Large intestine (tissue), 3 donors: ENCODE measurements at regions not wholly inside any gene's neighbourhood (a gene's known extent, or its start where the extent isn't known, plus 50 kb on each side); places are given as distances from the start of the nearest gene placed in this dataset.
"Not testable (repeated sequence)": the region's sequence is repeated elsewhere in the genome, so short reads cannot be mapped to it uniquely, and the experiment has no call there.

Source experiments
- DNase-seq, 2 donors: peaks; one replicate each; pipeline versions ENCODE4 v3.0.0 to v3.0.0-alpha.2; 2013
- H3K27ac ChIP-seq: one replicate; pipeline ENCODE4 v1.5.1; 2013; ENCODE audit warnings: low read length
- H3K27me3 ChIP-seq: 2 replicates; pipeline ENCODE4 v1.6.1; 2013; ENCODE audit warnings: low read length; ENCODE audit not compliant: control insufficient read depth, insufficient read depth
- H3K36me3 ChIP-seq: 2 replicates; pipeline ENCODE4 v1.6.1; 2013; ENCODE audit warnings: low read length; ENCODE audit not compliant: control insufficient read depth, insufficient read depth
- H3K4me1 ChIP-seq: one replicate; pipeline ENCODE4 v1.6.1; 2013; ENCODE audit warnings: low read length; ENCODE audit not compliant: control insufficient read depth, insufficient read depth
- H3K4me3 ChIP-seq: one replicate; pipeline ENCODE4 v1.5.1; 2013; ENCODE audit warnings: low read length
- H3K9me3 ChIP-seq: one replicate; pipeline ENCODE4 v1.6.1; 2013; ENCODE audit warnings: mild to moderate bottlenecking, low read depth, low read length, moderate library complexity; ENCODE audit not compliant: control insufficient read depth
- WGBS: methylation state at CpG from one replicate; pipeline ENCODE4 v1.1.5; 2013; ENCODE audit warnings: low lambda C conversion rate; ENCODE audit not compliant: insufficient coverage; 5-methylcytosine and 5-hydroxymethylcytosine counted together

DNA sequence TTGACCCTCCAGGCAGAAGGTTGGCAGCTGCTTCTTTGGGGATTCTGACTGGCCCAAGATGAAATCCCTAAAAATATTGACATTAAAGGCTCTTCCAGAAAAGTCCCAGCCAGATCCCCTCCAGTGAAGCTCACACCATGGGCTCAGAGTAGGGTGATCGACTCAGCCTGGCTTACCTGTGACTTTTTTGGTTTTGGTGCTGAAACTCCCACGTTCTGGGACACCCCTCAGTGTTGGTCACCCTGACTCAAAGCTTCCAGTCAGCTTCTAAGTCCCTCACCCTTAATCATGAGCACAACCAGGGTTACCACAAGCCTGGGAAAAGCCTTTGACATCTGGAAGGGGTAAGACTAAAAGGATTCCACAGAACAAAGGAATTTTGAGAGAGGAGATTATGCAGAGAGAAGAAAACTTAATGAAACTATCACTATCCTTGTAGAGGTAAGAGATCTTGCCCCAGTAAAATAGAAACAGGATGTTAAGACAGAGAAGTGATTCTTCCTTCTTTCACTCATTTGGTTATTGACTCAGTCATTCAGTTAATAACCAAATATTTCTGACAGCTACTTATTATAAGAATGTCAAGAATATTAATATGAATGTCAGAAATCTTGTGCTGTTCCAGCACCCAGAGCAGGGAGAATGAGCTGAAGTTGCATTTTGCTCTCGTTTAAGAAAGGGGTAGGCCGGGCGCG lies 66.8 kb upstream of the SEC11C start:
- no peak for DNase-seq
- Histone ChIP-seq H3K9me3 (no peaks in the 10 kb centered on the region), H3K4me3 (no peak overlapping the region), H3K4me1 (no peaks in the 10 kb centered on the region), H3K27me3 (no peaks in the 10 kb centered on the region), H3K36me3 (no peaks in the 10 kb centered on the region), H3K27ac (no peak overlapping the region)
- no CpG with 5 or more reads among the region's 6 CpGs for WGBS

DNA sequence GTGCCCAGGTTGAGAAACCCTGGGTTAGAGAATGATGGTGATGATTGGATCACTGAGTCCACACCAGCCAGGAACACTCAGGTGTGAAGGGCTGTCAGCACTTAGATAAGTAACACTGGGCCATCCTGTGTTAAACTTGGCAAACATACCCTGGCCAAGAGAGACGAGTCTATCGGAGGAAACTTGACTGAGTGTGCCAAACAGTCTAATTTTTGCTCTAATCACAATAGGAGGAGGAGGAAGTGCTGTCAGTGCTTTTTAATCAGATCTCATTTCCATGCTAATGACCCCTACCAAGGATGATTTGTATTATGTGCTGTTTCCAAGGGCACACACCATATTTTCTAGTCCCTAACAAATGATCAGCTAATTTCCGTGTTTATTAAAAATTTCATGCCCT lies 63.8 kb upstream of the SEC11C start:
- H3K27ac ChIP-seq, result no peak overlapping the region
- no peaks in the 10 kb centered on the region for H3K36me3 ChIP-seq
- no CpG with 5 or more reads among the region's 3 CpGs for WGBS
- no peaks in the 10 kb centered on the region for H3K4me1 ChIP-seq
- no peak overlapping the region for H3K4me3 ChIP-seq
- no peak for DNase-seq
- H3K9me3 ChIP-seq, result no peaks in the 10 kb centered on the region
- no peaks in the 10 kb centered on the region for H3K27me3 ChIP-seq

DNA sequence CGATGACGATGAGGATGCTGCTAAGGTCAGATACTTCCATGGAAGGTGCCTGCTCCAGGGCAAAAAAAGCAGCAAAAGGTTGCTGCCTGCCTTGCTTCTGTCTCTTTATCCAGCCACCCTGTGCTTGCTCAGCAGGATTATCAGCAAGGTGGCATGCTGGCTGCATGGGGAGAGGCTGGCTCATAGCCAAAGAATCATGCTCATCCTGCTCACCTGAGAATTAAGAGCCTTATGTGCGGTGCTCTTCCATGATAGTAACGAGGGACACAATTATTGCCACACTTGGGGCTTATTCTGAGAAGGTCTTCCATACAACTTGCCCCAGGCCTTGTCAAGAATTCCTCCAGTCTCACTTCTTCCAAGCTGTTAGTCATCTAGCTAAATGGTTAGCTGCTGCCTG lies 60.4 kb upstream of the SEC11C start:
- H3K4me1 ChIP-seq, result no peaks in the 10 kb centered on the region
- no CpG with 5 or more reads among the region's 4 CpGs for WGBS
- DNase-seq, result no peak
- no peak overlapping the region for H3K27ac ChIP-seq
- no peaks in the 10 kb centered on the region for H3K9me3 ChIP-seq
- H3K36me3 ChIP-seq, result no peaks in the 10 kb centered on the region
- no peak overlapping the region for H3K4me3 ChIP-seq
- peaks cover 9% of the 10 kb centered on the region for H3K27me3 ChIP-seq

DNA sequence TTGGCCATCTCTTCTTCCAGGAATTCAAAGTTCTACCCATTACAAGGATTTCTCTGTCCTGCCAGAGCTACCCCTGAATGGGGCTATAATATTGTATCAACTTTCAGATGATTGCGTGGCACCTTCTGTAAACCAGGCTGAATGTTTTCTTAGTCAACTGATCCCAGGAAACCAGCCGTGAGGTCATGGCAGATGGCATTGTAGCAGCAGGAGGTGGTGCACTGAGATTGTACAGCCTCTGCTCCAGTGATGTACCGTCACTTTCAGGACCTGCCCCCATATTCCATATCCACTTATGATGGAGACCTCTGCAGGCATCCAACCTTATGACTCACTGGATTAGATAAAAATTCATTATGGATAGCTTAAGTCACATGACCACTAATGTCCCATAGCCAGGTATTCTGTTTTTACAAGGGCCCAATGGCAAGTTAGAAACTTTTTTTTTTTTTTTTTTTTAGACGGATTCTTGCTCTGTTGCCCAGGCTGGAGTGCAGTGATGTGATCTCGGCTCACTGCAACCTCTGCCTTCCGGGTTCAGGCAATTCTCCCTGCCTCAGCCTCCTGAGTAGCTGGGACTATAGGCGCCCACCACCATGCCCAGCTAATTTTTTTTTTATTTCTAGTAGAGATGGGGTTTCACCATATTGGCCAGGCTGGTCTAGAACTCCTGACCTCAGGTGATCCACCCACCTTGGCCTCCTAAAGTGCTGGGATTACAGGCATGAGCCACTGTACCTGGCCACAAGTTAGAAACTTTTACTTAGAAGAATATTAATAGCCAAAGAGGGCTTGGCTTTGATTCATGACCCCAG lies 59.8 kb upstream of the SEC11C start:
- not testable (repeated sequence) for H3K27ac ChIP-seq, H3K9me3 ChIP-seq, H3K4me1 ChIP-seq, H3K4me3 ChIP-seq, H3K36me3 ChIP-seq, DNase-seq
- no CpG with 5 or more reads among the region's 7 CpGs for WGBS
- peaks cover 13% of the 10 kb centered on the region for H3K27me3 ChIP-seq

DNA sequence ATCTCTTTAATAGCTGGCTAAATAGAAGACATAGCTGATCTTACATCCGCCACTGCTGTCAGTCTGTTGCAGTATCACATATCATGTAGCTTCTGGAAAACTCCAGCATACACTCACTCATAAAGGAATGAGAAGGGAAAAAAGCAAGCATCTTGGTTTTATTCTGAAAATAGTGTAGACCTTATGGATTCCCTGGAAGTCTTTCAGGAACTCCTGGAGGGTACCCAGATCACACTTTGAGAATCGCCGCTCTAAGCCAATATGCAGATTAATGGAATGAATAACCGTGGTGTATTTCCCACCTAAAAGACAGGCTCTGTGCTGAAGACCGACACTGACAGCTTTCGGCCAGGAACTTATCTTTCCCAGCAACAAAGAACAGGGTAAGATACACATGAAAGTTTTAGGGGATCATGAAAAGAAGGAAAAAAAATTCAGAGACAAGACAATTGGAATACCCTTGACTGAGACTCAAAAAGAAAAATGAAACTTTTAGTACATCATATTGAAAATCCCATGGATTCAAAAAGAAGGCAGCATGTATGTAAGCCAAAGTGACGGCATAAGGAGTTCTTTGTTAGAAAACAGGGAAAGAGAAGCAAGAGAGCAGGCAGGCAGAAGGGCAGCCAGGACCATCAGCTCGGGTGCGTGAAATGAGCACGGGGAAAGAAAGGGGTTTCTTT lies 56.4 kb upstream of the SEC11C start:
- H3K4me3 ChIP-seq, result no peak overlapping the region
- H3K9me3 ChIP-seq, result no peaks in the 10 kb centered on the region
- 80% methylated on average over 1 of the region's 10 CpGs for WGBS
- no peak for DNase-seq
- H3K4me1 ChIP-seq, result no peaks in the 10 kb centered on the region
- peaks cover 24% of the 10 kb centered on the region for H3K27me3 ChIP-seq
- no peaks in the 10 kb centered on the region for H3K36me3 ChIP-seq
- H3K27ac ChIP-seq, result no peak overlapping the region

DNA sequence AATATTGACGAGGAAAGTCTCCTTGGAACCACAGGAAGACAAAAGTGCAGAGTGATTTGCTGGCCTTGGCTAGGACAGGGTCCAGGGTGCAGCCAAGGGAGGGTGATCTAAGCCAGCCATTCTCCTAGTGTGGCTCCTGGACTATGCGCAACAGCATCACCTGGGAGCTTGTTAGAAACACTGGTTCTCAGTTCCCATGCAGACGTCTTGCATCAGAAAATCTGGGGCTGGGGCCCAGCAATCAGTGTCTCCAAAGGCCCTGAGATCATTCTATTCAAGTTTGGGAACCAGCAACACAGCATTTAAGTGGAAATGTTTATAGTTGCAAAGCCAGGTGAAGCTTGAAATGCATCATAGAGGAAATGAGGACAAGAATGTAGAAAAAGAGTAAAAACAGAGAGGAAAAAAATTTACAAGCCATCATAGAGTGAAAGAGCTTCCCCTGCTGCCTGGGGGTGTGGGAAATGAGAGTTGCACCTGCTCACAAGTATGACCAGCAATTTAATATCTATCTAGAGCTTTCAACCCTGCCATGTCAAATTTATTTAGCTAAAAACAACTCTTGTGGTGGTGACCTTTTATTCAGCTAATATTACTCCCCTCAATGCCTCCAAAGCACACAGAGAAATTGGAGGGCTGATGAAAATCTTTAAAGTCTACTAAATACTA lies 54.4 kb upstream of the SEC11C start:
- H3K4me1 ChIP-seq, result no peaks in the 10 kb centered on the region
- no peaks in the 10 kb centered on the region for H3K36me3 ChIP-seq
- 80% methylated on average over 1 of the region's 3 CpGs for whole genome bisulfite sequencing
- H3K27me3 ChIP-seq, result peaks cover 24% of the 10 kb centered on the region
- no peak overlapping the region for H3K27ac ChIP-seq
- no peaks in the 10 kb centered on the region for H3K9me3 ChIP-seq
- DNase-seq, result no peak
- H3K4me3 ChIP-seq, result no peak overlapping the region

DNA sequence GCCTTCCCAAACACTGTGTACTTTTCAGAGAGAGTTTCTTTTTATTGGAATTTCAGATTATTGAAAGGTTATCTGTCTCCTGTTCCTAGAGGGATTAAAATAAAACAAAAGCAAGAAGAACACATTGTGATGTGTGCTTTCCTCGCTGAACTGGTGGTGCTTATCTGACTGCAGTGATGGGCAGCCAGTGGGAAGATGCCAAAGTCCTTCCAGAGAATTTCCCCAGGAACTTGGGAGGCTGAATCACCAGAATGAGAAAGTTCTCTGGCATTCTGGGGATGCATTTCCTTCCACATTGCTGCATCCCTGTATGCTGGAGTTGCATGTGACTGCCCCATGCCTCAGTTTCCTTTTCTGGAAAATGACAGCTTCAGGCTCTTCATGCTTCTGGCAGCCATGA lies 53.9 kb upstream of the SEC11C start:
- H3K27ac ChIP-seq, result no peak overlapping the region
- DNase-seq, result peak in 1 of 2 donors; percentile 21
- no peak overlapping the region for H3K4me3 ChIP-seq
- H3K9me3 ChIP-seq, result no peaks in the 10 kb centered on the region
- no CpG with 5 or more reads among the region's 1 CpG for WGBS
- H3K36me3 ChIP-seq, result no peaks in the 10 kb centered on the region
- peaks cover 24% of the 10 kb centered on the region for H3K27me3 ChIP-seq
- H3K4me1 ChIP-seq, result no peaks in the 10 kb centered on the region

DNA sequence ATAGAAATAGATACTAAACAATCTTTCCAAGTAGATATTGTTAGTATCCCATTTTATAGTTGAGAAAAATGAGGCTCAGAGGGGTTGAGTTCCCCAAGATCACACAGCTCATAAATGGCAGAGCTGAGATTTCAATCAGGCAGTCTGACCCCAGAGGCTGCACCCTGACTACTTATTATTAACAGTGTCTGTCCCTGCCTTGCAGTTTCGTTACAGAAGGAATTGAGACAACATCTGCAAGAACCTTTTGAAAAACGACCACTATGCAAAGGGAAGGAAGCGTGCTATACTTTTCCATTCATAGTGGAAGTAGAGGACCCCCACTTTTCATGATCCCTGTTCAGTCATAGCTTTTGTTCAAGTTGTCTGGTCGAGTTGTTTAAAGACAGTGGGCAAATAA lies 53.2 kb upstream of the SEC11C start:
- Histone ChIP-seq H3K4me1 (no peaks in the 10 kb centered on the region), H3K27ac (no peak overlapping the region), H3K27me3 (peaks cover 26% of the 10 kb centered on the region), H3K36me3 (no peaks in the 10 kb centered on the region), H3K4me3 (no peak overlapping the region), H3K9me3 (no peaks in the 10 kb centered on the region)
- no peak for DNase-seq
- WGBS, result 35% methylated on average over 2 of the region's 4 CpGs

DNA sequence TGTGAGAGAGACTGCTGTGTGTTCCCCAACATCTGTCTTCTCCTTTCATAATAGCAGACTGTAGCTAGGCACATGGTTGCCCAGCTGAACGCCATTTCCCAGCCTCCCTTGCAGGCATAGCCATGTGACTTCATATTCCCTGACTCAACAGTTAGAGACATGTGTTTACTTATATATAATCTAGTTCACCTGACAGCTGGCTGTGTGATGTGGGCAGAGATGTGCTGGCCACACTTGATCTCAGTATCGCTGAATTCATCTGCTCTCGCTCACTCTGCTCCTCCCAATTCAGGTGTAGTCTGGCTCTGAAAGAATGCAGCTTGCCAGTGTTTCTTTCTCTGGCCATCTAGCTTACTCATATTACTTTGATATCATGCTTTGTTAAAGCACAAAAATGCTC lies 52.3 kb upstream of the SEC11C start:
- no peak for DNase-seq
- Histone ChIP-seq H3K27ac (no peak overlapping the region), H3K36me3 (no peaks in the 10 kb centered on the region), H3K27me3 (peaks cover 26% of the 10 kb centered on the region), H3K4me1 (no peaks in the 10 kb centered on the region), H3K9me3 (no peaks in the 10 kb centered on the region), H3K4me3 (no peak overlapping the region)
- no CpG with 5 or more reads among the region's 3 CpGs for WGBS
